NCI-H526 (cell line): ENCODE measurements at regions not wholly inside any gene's neighbourhood (a gene's known extent, or its start where the extent isn't known, plus 50 kb on each side); places are given as distances from the start of the nearest gene placed in this dataset.
"Not testable (repeated sequence)": the region's sequence is repeated elsewhere in the genome, so short reads cannot be mapped to it uniquely, and the experiment has no call there.

Experiments
- DNase-seq, 2 experiments: peaks; one replicate each; lab custom pipeline; 2025; lab: John Stamatoyannopoulos, UW

GRCh38 chr2:35441575-35441974 is 914.0 kb upstream of the CRIM1 start:
- not testable (repeated sequence) for DNase-seq

- not testable (repeated sequence) for DNase-seq
Observed at GRCh38 chr2:35440308-35440707, 915.3 kb upstream of the CRIM1 start.

DNA sequence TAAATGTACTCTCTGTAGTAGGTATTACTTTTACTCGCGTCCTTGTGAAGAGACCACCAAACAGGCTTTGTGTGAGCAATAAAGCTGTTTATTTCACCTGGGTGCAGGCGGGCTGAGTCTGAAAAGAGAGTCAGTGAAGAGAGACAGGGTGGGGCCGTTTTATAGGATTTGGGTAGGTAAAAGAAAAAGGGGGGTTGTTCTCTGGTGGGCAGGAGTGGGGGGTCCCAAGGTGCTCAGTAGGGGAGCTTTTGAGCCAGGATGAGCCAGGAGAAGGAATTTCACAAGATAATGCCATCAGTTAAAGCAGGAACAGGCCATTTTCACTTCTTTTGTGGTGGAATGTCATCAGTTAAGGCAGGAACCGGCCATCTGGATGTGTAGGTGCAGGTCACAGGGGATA is 918.7 kb upstream of the CRIM1 start:
- DNase-seq: not testable (repeated sequence)

DNA sequence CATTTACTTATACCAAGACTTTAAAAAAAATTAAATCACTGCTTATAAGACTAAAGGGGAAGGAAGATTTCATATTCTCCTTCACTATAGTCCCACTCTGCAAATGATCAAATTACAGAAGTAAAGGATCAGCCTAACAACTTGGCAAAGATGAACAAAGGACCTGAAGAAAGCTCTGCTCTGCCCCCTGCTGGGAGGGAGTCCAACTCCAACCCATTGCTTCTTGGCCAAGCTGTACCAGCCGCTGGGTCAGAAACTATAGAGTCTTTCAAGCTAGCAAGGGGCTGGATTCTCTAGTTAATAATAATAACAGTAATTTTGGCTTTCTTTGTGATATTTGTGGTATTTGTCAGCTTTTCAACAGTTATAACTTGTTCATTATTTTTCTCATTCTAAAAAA is 927.0 kb upstream of the CRIM1 start:
- DNase-seq: peak; percentile 1 to 64

- DNase-seq: no peak
Observed at GRCh38 chr2:35421485-35421884, 934.1 kb upstream of the CRIM1 start.

DNA sequence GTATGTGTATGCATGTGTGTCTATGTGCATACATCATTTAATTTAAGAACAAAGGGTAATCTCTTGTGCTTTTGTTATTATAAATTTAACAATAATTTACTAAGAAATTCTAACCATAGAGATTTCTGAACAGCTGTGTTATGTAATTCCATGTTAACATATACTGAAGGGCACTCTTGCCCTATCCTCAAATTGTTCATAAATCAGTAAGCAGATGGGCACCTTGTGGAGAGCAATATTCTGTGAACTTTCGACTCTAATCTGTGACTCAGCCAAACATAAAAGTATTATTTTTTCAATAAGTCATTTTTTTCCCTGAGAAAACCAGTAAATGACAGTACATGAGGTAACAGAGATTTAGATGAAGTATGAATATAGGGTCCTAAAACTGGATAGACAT is 938.3 kb upstream of the CRIM1 start:
- DNase-seq: no peak

DNA sequence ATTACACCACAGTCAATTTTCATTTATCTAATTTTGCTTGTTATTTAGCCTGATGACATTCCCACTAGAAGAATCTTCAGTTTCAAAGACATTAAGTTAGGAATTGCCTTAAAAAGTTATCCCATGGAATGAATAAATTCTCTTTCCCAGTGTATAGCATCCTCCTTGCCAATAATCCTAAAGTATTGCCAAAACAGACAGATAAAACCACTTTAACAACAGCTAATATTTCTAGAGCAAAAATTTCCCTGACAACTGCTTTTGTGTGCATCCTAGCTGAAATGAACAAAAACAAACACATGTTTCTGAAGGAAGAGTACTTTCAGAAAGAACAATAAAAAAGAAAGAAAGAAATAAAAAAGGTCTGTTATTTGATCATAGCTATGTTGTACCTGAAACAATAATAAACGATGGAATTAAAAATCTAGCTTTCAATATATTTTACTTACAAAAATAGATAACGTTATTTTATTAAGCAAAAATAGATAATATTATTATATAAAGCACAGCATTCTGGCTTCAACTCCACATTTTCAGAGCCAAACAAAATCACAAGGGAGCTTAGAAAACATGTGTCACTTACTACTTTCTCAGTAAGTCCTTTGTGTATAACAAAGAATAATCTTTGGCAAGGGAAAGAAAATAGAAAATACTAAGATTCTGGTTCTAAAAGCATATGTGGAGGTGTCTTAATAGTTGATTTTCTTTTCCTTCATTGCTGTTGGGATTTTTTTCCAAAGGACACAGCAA is 939.0 kb upstream of the CRIM1 start:
- no peak for DNase-seq

GRCh38 chr2:35415942-35416341 is 939.6 kb upstream of the CRIM1 start:
- no peak for DNase-seq

DNA sequence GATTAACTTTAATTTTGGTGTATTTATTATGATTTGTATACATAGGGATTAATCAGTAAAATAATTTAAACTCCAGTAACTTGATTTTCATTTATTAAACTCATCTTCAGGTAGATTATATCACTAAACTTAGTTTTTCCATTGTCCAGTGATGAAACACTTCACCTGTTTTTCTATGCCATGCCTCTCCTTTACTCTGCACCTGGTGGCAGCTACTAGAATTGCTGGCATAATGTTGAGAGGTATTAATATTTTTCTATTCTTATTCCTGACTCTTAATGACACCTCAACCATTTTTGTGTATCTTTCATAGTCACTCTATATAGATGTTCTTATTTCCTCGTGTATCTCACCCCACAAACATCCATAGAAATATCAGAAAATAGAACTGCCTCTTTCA is 940.3 kb upstream of the CRIM1 start:
- DNase-seq: peak in 1 of 2 experiments; percentile 9

GRCh38 chr2:35410431-35411061 is 945.0 kb upstream of the CRIM1 start:
- peak in 1 of 2 experiments; percentile 66 for DNase-seq

DNA sequence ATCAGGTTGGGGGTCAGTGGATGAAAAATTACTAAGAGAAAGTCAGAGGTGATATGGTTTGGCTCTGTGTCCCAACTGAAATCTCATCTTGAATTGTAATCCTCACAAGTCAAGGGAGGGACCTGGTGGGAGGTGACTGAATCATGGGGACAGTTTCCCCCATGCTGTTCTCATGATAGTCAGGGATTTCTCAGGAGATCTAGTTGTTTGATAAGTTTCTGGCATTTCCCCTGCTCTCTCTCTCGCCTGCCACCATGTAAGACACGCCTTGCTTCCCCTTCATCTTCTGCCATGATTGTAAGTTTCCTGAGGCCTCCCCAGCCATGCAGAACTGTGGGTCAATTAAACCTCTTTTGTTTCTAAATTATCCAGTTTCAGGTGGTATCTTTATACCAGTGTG is 945.8 kb upstream of the CRIM1 start:
- no peak for DNase-seq

GRCh38 chr2:35408320-35408719 is 947.3 kb upstream of the CRIM1 start:
- DNase-seq: no peak

- DNase-seq: no peak
Observed at GRCh38 chr2:35391736-35392442, 963.7 kb upstream of the CRIM1 start.

GRCh38 chr2:35378791-35379190 is 976.8 kb upstream of the CRIM1 start:
- DNase-seq: no peak

DNA sequence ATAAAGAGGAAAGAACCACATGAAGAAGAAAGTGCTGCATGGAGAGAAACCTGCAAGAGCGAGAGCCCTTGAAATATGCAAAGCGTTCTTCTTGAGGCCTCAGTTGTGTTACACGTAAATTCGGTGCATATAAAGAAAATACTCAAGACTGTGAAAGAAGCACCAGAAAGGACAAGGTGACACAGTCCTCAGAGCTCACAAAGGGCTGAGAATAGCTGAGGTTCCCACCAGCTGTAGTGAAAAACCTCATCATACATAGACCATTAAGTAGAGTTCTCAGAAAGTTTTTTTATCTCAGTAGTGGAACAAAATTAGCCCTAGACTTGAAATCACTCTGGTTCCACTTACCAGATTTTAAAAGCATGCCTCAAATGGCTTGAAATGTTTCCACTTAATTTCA is 980.7 kb upstream of the CRIM1 start:
- no peak for DNase-seq

GRCh38 chr2:35365859-35366258 is 989.7 kb upstream of the CRIM1 start:
- DNase-seq: peak in 1 of 2 experiments; percentile 5

- DNase-seq: no peak
Observed at GRCh38 chr2:35356332-35356731, 999.2 kb upstream of the CRIM1 start.

DNA sequence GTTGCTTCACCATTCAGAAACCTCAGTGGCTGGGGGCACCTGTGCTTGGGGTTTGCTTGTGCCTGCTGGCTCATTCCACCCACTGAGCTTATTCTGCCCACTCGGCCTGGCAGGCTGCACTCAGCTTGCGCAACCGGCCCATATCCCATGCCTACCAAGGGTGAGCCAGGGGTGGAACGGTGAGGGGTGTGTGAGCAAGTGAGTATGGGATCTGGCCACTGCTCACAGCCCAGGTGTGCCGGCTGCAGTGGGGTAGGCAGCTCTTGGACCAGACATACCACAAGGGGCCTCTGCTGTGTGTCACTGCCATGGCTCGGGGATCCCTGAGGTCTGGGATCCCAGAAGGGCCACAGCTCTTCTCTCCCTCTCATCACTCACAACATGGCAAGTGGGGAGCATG is 1000.5 kb upstream of the CRIM1 start:
- no peak for DNase-seq

GRCh38 chr2:35347561-35347960 is 1008.0 kb upstream of the CRIM1 start:
- peak in 1 of 2 experiments; percentile 17 for DNase-seq

GRCh38 chr2:35343135-35343534 is 1012.4 kb upstream of the CRIM1 start:
- peak; percentile 4 to 47 for DNase-seq

- no peak for DNase-seq
Observed at GRCh38 chr2:35339211-35339610, 1016.4 kb upstream of the CRIM1 start.

DNA sequence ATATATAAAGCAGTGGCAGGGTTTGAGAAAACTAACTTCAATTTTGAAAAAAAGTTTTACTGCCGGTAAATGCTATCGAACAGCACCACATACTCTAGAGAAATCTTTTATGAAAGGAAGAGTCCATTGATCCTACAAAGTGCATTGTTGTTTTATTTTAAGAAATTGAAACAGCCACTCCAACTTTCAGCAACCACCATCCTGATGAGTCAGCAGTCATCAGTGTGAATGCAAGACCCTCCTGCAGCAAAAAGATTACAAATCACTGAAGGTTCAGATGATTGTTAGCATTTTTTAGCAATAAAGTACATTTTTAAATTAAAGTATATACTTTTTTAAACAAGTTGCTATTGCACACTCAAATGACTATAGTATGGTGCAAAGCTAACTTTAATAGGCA is 1017.7 kb upstream of the CRIM1 start:
- DNase-seq: no peak

- DNase-seq: no peak
Observed at GRCh38 chr2:35314049-35314448, 1041.5 kb upstream of the CRIM1 start.
